CD4-positive, alpha-beta T cell (primary cell): ENCODE measurements at regions not wholly inside any gene's neighbourhood (a gene's known extent, or its start where the extent isn't known, plus 50 kb on each side); places are given as distances from the start of the nearest gene placed in this dataset.
"Not testable (repeated sequence)": the region's sequence is repeated elsewhere in the genome, so short reads cannot be mapped to it uniquely, and the experiment has no call there.

Source experiments
- ATAC-seq: fragments of 200-7000 bp; cut with Tn5 transposase; one replicate; pipeline ENCODE4 v1.10.0; 2022; ENCODE audit warnings: mild to moderate bottlenecking; ENCODE audit not compliant: poor library complexity
- CTCF ChIA-PET: fragments of 350-600 bp; sonication (Branson Sonifier 250); formaldehyde crosslinking; loops from one replicate; lab custom pipeline; 2021; ENCODE audit warnings: antibody characterized with exemption, inconsistent platforms; lab: Charles Lee
- POLR2A ChIA-PET: fragments of 350-600 bp; sonication (Branson Sonifier 250); formaldehyde crosslinking; loops from one replicate; lab custom pipeline; 2021; ENCODE audit warnings: antibody characterized with exemption, inconsistent platforms; lab: Charles Lee
- DNase-seq, 14 experiments: peaks; one replicate each; pipeline ENCODE4 v3.0.0-alpha.2; 2013 to 2020; ENCODE audit warnings: mixed read lengths in 2 of 14
- H3K27ac ChIP-seq, 2 donors: one replicate each; pipeline versions ENCODE4 v1.5.1 to v1.7.0; 2013; ENCODE audit warnings: low read length in 2 of 2, low read depth in 1 of 2, mild to moderate bottlenecking in 1 of 2
- H3K27me3 ChIP-seq, 2 experiments: 1 replicate in 1 of 2; 2 replicates in 1 of 2; pipeline versions ENCODE4 v1.6.1 to v1.7.0; 2013; ENCODE audit warnings: low read length in 2 of 2, control low read depth in 1 of 2, mild to moderate bottlenecking in 1 of 2, moderate library complexity in 1 of 2; ENCODE audit not compliant: insufficient read depth in 2 of 2, control insufficient read depth in 1 of 2
- H3K36me3 ChIP-seq: one replicate; pipeline ENCODE4 v1.6.1; 2013; ENCODE audit warnings: low read length, control low read depth; ENCODE audit not compliant: insufficient read depth
- H3K4me1 ChIP-seq: one replicate; pipeline ENCODE4 v1.6.1; 2013; ENCODE audit warnings: low read length, control low read depth; ENCODE audit not compliant: insufficient read depth
- H3K4me3 ChIP-seq: one replicate; pipeline ENCODE4 v1.5.1; 2013; ENCODE audit warnings: mild to moderate bottlenecking, low read length, moderate library complexity
- H3K9me3 ChIP-seq, 2 experiments: 1 replicate in 1 of 2; 2 replicates in 1 of 2; pipeline versions ENCODE4 v1.6.1 to v1.7.0; 2013; ENCODE audit warnings: low read length in 2 of 2, mild to moderate bottlenecking in 2 of 2, control low read depth in 1 of 2, moderate library complexity in 1 of 2; ENCODE audit not compliant: control insufficient read depth in 1 of 2, insufficient read depth in 1 of 2
- H3K27ac Mint-ChIP-seq: one replicate; pipeline ENCODE4 v1.8.0; 2020; ENCODE audit warnings: mixed read lengths
- H3K27me3 Mint-ChIP-seq: one replicate; pipeline ENCODE4 v1.8.0; 2021; ENCODE audit warnings: mixed read lengths
- H3K36me3 Mint-ChIP-seq: one replicate; pipeline ENCODE4 v1.8.0; 2021; ENCODE audit warnings: low read depth, mixed read lengths
- H3K4me1 Mint-ChIP-seq: one replicate; pipeline ENCODE4 v1.8.0; 2021; ENCODE audit warnings: low read depth, mixed read lengths
- H3K4me3 Mint-ChIP-seq: one replicate; pipeline ENCODE4 v1.8.0; 2020; ENCODE audit warnings: mild to moderate bottlenecking, mixed read lengths
- H3K9me3 Mint-ChIP-seq: one replicate; pipeline ENCODE4 v1.8.0; 2020; ENCODE audit warnings: mixed read lengths
- intact Hi-C, 2 experiments: fragments of 100-400 bp; cut with DNase I in 1 of 2; cut with micrococcal nuclease in 1 of 2; formaldehyde crosslinking; loops; one replicate each; pipeline versions ENCODE4 v1.15.1 to v1.9.0; 2023 to 2025; cut with DNase I, micrococcal nuclease
- TF ChIP-seq, protein P1 (sequence below): fragments of 200-600 bp; IDR thresholded peaks from one replicate; pipeline ENCODE4 v1.8.0; 2022; ENCODE audit warnings: antibody characterized with exemption, mild to moderate bottlenecking

DNA sequence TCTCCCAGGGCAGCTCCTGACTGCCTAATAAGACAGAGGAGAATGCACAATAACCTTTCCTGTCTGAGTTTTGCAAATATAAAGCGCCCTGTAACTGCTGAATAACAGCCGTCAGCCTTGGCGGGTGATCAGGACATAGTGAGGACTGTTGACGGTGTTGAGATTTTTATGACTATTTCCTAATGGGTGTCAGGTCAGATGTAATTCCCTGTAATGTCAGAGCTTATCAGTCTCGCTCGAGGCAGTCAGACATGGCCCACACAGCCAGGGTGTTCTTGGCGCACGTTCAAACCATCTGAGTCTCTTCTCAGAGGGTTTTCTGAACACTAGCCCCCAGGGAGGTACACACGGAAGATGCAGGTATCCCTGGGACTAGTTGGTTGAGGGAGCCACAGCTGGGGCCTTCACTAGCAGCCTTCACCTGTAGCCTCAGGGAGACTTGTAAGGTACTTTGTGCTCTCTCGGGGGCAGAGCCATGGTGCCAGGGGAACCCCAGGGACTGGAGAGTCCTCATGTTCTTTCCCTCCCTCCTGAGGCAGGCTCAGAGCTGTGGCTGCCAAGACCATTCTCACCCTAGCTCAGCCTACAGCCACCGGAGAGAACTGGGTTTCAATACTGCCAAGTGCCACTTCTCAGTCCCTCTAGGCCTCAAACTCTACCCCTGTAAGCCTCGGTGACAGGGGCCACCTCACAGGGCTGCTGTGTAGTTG, 213.1 kb downstream of the UQCRFS1 start:
- DNase-seq (no peak), ATAC-seq (no peak)
- Histone ChIP-seq H3K4me1 (no peaks in the 10 kb centered on the region), H3K27ac (no peak overlapping the region), H3K9me3 (peaks cover 15 to 17% of the 10 kb centered on the region in 2 experiments), H3K36me3 (no peaks in the 10 kb centered on the region), H3K27me3 (no peaks in the 10 kb centered on the region), H3K4me3 (no peak overlapping the region)
- TF ChIP-seq, protein P1, sequence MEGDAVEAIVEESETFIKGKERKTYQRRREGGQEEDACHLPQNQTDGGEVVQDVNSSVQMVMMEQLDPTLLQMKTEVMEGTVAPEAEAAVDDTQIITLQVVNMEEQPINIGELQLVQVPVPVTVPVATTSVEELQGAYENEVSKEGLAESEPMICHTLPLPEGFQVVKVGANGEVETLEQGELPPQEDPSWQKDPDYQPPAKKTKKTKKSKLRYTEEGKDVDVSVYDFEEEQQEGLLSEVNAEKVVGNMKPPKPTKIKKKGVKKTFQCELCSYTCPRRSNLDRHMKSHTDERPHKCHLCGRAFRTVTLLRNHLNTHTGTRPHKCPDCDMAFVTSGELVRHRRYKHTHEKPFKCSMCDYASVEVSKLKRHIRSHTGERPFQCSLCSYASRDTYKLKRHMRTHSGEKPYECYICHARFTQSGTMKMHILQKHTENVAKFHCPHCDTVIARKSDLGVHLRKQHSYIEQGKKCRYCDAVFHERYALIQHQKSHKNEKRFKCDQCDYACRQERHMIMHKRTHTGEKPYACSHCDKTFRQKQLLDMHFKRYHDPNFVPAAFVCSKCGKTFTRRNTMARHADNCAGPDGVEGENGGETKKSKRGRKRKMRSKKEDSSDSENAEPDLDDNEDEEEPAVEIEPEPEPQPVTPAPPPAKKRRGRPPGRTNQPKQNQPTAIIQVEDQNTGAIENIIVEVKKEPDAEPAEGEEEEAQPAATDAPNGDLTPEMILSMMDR, result no peak
- Mint-ChIP-seq H3K36me3 (no peaks in the 10 kb centered on the region), H3K4me3 (no peak overlapping the region), H3K27ac (no peak overlapping the region), H3K4me1 (no peaks in the 10 kb centered on the region), H3K9me3 (peaks cover 3% of the 10 kb centered on the region), H3K27me3 (no peaks in the 10 kb centered on the region)
- intact Hi-C loops, result no loop called here
- POLR2A ChIA-PET, result no interaction called here
- CTCF ChIA-PET, result no interaction called here

DNA sequence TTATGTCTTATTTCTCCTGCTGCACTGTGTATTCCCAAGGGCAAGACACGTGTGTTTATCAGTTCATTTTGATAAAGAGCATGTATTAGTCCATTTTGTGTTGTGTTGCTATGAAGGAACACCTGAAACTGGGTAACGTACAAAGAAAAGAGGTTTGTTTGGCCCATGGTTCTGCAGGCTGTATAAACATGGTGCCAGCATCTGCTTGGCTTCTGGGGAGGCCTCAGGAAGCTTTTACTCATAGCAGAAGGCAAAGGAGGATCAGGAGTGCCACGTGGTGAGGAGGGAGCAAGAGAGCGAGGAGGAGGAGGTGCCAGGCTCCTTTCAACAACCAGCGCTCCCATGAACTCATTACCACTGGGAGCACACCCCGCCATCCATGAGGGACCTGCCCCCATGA, 214.0 kb downstream of the UQCRFS1 start:
- no peak overlapping the region for H3K4me3 ChIP-seq
- Mint-ChIP-seq H3K9me3 (peaks cover 6% of the 10 kb centered on the region), H3K27me3 (no peaks in the 10 kb centered on the region), H3K4me3 (no peak overlapping the region), H3K27ac (no peak overlapping the region), H3K36me3 (no peaks in the 10 kb centered on the region), H3K4me1 (no peaks in the 10 kb centered on the region)
- H3K27me3 ChIP-seq, result no peaks in the 10 kb centered on the region
- H3K9me3 ChIP-seq, result peaks cover 19 to 22% of the 10 kb centered on the region in 2 experiments
- ATAC-seq (no peak), DNase-seq (no peak)
- intact Hi-C loops, result no loop called here
- H3K36me3 ChIP-seq, result no peaks in the 10 kb centered on the region
- ChIA-PET POLR2A (no interaction called here), CTCF (no interaction called here)
- no peaks in the 10 kb centered on the region for H3K4me1 ChIP-seq
- no peak overlapping the region for H3K27ac ChIP-seq
- TF ChIP-seq, protein P1, result no peak

DNA sequence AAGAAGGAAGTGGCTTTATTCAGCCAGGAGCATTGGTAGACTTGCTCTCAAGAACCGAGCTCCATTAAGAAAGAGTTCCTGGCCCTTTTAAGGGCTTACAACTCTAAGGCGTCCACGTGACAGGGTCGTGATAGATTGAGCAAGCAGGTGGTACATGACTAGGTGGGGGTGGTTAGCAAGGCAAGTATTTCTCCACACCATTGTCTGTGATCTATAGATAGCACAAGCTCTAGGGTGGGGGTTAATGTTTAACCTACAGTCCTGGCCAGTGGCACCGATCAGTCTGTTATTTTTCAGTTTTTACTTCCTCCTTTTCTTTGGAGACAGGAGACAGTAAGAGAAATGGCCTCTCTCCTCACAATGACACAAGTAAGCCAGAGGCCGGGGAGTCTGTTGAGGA, 215.1 kb downstream of the UQCRFS1 start:
- CTCF ChIA-PET, intact Hi-C loops, H3K4me1 ChIP-seq, DNase-seq, H3K27me3 Mint-ChIP-seq, H3K4me3 ChIP-seq, H3K27me3 ChIP-seq, ATAC-seq, H3K4me1 Mint-ChIP-seq, H3K27ac Mint-ChIP-seq, H3K4me3 Mint-ChIP-seq, H3K36me3 Mint-ChIP-seq, POLR2A ChIA-PET, H3K36me3 ChIP-seq, H3K27ac ChIP-seq: not testable (repeated sequence)
- H3K9me3 ChIP-seq, result peaks cover 23 to 32% of the 10 kb centered on the region in 2 experiments
- H3K9me3 Mint-ChIP-seq, result peaks cover 12% of the 10 kb centered on the region

DNA sequence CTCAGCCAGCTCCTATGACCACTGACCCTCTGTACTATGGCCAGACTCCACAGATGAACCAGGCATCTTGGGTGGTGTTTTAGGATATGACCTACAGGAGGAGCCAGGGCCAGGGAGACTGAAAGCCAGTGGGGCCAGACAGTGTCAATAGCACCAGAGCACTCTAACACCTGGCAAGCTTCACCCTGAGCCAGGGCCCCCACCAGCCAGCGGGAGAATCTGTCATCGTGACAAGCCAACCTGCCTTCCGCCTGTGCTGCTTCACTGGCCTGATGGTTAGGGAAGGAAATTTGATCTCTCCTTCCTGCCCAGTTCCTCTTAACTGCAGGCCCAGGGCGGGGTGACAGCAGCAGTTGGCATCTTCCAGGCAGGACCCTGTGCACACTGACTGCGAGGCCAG, 222.4 kb downstream of the UQCRFS1 start:
- Histone ChIP-seq H3K36me3 (no peaks in the 10 kb centered on the region), H3K9me3 (peaks cover 19 to 40% of the 10 kb centered on the region in 2 experiments), H3K27ac (no peak overlapping the region), H3K4me1 (no peaks in the 10 kb centered on the region), H3K4me3 (no peak overlapping the region), H3K27me3 (no peaks in the 10 kb centered on the region)
- DNase-seq (no peak), ATAC-seq (no peak)
- no peak overlapping the region for H3K4me3 Mint-ChIP-seq
- H3K4me1 Mint-ChIP-seq, result no peaks in the 10 kb centered on the region
- no peaks in the 10 kb centered on the region for H3K36me3 Mint-ChIP-seq
- no peaks in the 10 kb centered on the region for H3K27me3 Mint-ChIP-seq
- POLR2A ChIA-PET, result no interaction called here
- peaks cover 12% of the 10 kb centered on the region for H3K9me3 Mint-ChIP-seq
- intact Hi-C loops, result no loop called here
- CTCF ChIA-PET, result no interaction called here
- no peak overlapping the region for H3K27ac Mint-ChIP-seq
- TF ChIP-seq, protein P1, result no peak
